Transverse colon (tissue), 4 donors: ENCODE measurements at regions not wholly inside any gene's neighbourhood (a gene's known extent, or its start where the extent isn't known, plus 50 kb on each side); places are given as distances from the start of the nearest gene placed in this dataset.

Experiments
- CTCF ChIP-seq, 5 experiments: fragments of 200-600 bp in 3 of 5; fragments of 450-650 bp in 2 of 5; sonication (generic) in 3 of 5; IDR thresholded peaks; 1 replicate in 2 of 5; 2 replicates in 3 of 5; pipeline ENCODE4 v1.5.1; 2016 to 2017; ENCODE audit warnings: antibody characterized with exemption in 5 of 5, inconsistent platforms in 3 of 5, mild to moderate bottlenecking in 2 of 5, moderate library complexity in 1 of 5
- POLR2AphosphoS5 ChIP-seq, 3 donors: sonication (generic); formaldehyde crosslinking; IDR thresholded peaks; one replicate each; pipeline ENCODE4 v1.6.1; 2016; ENCODE audit warnings: antibody characterized with exemption in 3 of 3

GRCh38 chr7:156129522-156129921, 317.3 kb upstream of the SHH start:
- TF ChIP-seq POLR2AphosphoS5 (IDR thresholded peaks at IDR 0.05) (no peak), CTCF (IDR thresholded peaks at IDR 0.05) (no peak)
